Karpas-422 (cell line): ENCODE measurements at regions not wholly inside any gene's neighbourhood (a gene's known extent, or its start where the extent isn't known, plus 50 kb on each side); places are given as distances from the start of the nearest gene placed in this dataset. TPM values are rescaled to one million over a fixed set of nuclear protein-coding genes. Genes with fewer than 3 reads are reported as not detected.

Experiments used
- small RNA-seq: library from RNA; depleted of rRNA; stranded (forward); fragments of <200 nt; gene quantifications from one replicate; pipeline ENCODE3, GENCODE V24; 2014

Small RNA genes lying in the stretch of these regions (small RNA-seq; reads per million reads assigned to genes)
- gene HIGD1AP3 (not detected), gene SUMO2P6 (not detected)
